CD4-positive, alpha-beta T cell treated with Interleukin-1 beta for 1 hour (primary cell): ENCODE measurements at regions not wholly inside any gene's neighbourhood (a gene's known extent, or its start where the extent isn't known, plus 50 kb on each side); places are given as distances from the start of the nearest gene placed in this dataset.

ENCODE experiments used
- DNase-seq, 2 donors: peaks; one replicate each; pipeline ENCODE4 v3.0.0-alpha.2; 2020 to 2022

DNA sequence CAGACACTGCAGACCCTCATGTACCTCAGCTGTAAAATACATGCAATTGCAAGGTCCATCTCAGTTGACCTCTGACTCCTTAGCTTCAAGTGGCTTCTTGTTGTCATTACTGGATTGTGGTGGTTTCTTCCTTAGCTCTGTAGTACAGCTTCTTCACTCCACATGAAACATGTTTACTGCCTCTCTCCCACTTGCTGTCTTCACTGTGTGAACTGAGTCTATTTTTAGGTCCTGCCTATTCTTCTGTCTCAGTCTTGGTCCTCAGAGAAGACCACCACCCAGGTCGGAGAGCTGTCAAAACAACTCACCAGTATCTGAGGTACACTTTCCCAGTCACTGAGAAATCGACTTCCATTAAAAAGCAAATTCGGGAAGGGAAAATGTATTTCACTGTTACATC lies 50.2 kb upstream of the EYA4 start:
- DNase-seq, result no peak

DNA sequence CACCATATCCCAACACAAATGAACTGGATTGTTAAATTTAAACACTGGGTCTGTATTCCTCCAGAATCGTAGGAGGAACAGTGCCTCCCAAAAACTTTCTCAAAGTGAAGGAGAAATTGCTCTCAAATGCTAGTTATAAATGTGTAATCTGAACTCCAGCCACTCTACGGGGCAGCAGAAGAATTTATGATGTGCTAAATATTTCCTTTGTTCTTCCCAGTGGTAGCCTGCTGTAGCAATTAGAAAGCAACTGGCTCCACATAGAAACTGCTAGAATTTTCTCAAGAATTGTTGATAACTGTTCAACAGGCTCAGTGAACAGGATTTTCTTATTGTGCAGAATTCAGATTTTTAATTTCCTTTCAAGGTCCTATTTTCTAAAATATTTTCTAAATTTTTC lies 49.8 kb upstream of the EYA4 start:
- DNase-seq, result no peak
